ENCODE measurements at regions not wholly inside any gene's neighbourhood (a gene's known extent, or its start where the extent isn't known, plus 50 kb on each side); places are given as distances from the start of the nearest gene placed in this dataset.

- TF ChIP-seq POLR2AphosphoS5 (IDR thresholded peaks at IDR 0.05): no peak
- TF ChIP-seq CTCF (IDR thresholded peaks at IDR 0.05): no peak
- no peak for TF ChIP-seq POLR2A (IDR thresholded peaks at IDR 0.05)
These were observed 211.4 kb downstream of the CMPK2 start for GRCh38 chr2:6654279-6654678.
